SK-N-SH (cell line): ENCODE measurements at regions not wholly inside any gene's neighbourhood (a gene's known extent, or its start where the extent isn't known, plus 50 kb on each side); places are given as distances from the start of the nearest gene placed in this dataset.

Experiments
- CTCF ChIP-seq: fragments of 200-600 bp; sonication (generic); IDR thresholded peaks from 2 replicates; pipeline ENCODE4 v1.6.1; 2017; ENCODE audit warnings: antibody characterized with exemption, mild to moderate bottlenecking, moderate library complexity
- ELF1 ChIP-seq: IDR thresholded peaks from 2 replicates; pipeline ENCODE4 v1.4.0; 2012
- EP300 ChIP-seq, 2 experiments: IDR thresholded peaks; 2 replicates each; pipeline versions ENCODE4 v1.4.0 to v1.6.1; 2012; ENCODE audit warnings: borderline replicate concordance in 1 of 2, low read depth in 1 of 2, low read length in 1 of 2
- JUND ChIP-seq: IDR thresholded peaks from 2 replicates; pipeline ENCODE4 v1.4.0; 2012
- POLR2AphosphoS5 ChIP-seq: IDR thresholded peaks from 2 replicates; pipeline ENCODE4 v1.6.1; 2012; ENCODE audit warnings: low read depth, low read length
- RCOR1 ChIP-seq: fragments of 150-350 bp; IDR thresholded peaks from 2 replicates; pipeline ENCODE4 v1.6.1; 2017; ENCODE audit warnings: antibody characterized with exemption, low read length
- REST ChIP-seq: IDR thresholded peaks from 2 replicates; pipeline ENCODE4 v1.6.1; 2012; ENCODE audit warnings: mild to moderate bottlenecking, low read depth, low read length, moderate library complexity
- TAF1 ChIP-seq: IDR thresholded peaks from 2 replicates; pipeline ENCODE4 v1.6.1; 2012; ENCODE audit warnings: low read depth, mild to moderate bottlenecking, low read length, moderate library complexity, borderline replicate concordance
- TEAD4 ChIP-seq: IDR thresholded peaks from 2 replicates; pipeline ENCODE4 v1.4.0; 2012; ENCODE audit warnings: mild to moderate bottlenecking, borderline replicate concordance; ENCODE audit not compliant: insufficient read depth
- USF1 ChIP-seq: IDR thresholded peaks from 2 replicates; pipeline ENCODE4 v1.4.0; 2012; ENCODE audit warnings: low read depth, borderline replicate concordance

DNA sequence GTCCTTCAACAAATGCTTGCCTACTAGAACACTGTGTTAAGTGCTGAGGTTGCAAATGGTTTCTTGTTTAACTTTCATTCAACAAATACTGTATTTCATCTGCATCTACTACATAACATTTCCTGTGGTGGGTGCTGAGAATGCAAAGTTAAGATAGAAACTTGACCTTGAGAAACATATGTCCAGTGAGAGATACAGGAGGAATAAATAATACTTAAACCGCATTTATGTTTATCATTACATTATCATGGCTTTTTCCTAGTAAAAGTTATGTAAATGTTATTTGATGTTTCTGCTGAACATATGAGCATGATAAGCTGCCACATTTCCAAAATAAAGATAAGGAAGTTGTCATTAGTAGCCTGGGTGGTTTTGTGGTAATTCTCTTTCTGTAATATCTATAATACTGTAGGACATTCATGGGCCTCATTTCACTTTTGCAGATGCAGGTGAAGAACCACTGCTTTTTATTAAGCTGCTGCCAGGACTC, 590.4 kb downstream of the PLPP3 start:
- no peak for TF ChIP-seq ELF1
- TF ChIP-seq CTCF = no peak
- TF ChIP-seq TEAD4 = no peak
- no peak for TF ChIP-seq REST
- no peak for TF ChIP-seq TAF1
- no peak for TF ChIP-seq POLR2AphosphoS5
- TF ChIP-seq EP300 (IDR thresholded peaks at IDR 0.05; ENCODE audit: borderline replicate concordance in 1 of 2, low read depth in 1 of 2, low read length in 1 of 2) = peak in 1 of 2 experiments; percentile 99; a peak in 2 of 4 replicates
- no peak for TF ChIP-seq USF1
- TF ChIP-seq JUND = no peak
- peak; percentile 67; the same call in 1 of the 2 replicates for TF ChIP-seq RCOR1
